GM18909 (cell line): ENCODE measurements at regions not wholly inside any gene's neighbourhood (a gene's known extent, or its start where the extent isn't known, plus 50 kb on each side); places are given as distances from the start of the nearest gene placed in this dataset.
"Not testable (repeated sequence)": the region's sequence is repeated elsewhere in the genome, so short reads cannot be mapped to it uniquely, and the experiment has no call there.

Experiments used
- ATAC-seq: cut with Tn5 transposase; IDR thresholded peaks from one replicate; pipeline ENCODE4 v1.9.1; 2021; ENCODE audit warnings: mild to moderate bottlenecking; ENCODE audit not compliant: unreplicated experiment, poor library complexity

DNA sequence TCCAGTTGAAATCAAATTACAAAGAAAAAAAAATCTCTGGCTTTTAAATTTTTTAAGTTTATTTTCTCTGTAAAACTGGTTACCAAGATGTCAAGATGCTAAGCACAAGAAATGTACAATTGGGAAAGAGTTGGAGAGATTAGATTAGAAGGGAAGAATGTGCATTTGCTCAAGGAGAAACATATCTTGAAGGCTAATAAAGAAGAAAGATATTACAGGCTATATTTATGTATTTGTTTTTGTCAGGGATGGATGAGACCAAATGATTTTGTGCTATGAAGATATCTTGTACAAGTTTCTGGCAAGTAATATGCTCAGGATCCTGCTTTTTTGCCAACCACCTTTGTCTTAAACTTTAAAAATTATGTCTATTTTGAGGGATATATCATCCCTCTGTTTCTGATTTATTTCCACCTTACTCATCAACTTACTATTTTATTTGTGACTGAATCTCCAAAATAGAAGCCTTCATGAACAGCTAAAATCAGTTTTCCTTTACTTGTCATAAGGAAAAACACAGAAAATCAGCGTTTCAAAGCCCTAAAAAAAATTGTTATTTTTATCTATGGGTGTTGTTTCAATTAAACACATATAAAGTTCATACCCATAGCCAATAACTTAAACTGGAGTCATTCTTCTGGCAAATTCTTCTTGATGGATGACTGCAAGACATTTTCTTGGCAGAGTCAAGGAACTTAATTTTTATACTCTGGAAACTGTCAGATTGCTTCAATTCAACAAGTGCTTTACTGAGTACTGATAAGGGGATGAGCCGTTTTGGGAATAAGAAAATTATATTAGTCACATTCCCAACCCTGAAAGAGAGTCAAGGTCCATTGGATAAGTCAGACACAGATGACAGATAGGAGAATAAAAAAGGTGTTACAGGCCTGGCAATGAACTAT is 141.8 kb downstream of the CTH start:
- no peak for ATAC-seq

DNA sequence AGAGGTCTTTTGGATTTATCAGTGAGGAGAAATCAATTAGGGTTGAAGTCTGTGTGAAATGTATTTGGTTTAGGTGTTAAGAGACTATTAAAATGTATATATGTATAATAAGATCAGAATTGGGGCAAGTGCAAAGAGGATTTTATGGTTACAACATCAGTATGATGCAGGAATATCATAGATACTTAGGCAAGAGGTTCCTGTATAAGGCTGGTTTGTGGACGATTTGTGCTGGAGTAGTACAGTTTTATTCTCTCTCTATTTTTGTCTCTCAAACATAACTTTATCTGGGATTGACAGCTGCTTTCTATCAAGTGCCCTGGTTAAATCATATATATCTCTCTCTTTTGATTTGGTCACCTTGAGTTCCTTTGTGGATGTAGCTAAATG is 142.5 kb downstream of the CTH start:
- ATAC-seq = no peak

DNA sequence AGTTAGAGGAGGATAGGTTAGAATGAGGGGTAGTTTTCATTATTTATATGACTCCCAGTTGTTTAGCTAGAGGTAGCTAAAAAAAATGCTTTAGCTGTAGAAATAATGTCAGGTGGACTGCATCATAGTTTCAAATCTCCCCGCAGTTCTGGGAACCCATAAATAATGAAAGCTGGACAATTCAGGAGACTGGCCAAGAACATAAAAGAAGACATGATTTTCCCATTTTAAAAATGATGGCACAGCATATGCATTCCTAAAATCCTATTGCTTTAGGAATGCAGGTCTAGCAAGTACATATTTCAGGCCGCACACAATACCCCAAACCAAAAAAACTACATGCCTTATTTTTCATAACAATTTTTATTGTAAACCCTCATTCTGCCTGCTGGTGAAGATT is 143.3 kb downstream of the CTH start:
- ATAC-seq = no peak

DNA sequence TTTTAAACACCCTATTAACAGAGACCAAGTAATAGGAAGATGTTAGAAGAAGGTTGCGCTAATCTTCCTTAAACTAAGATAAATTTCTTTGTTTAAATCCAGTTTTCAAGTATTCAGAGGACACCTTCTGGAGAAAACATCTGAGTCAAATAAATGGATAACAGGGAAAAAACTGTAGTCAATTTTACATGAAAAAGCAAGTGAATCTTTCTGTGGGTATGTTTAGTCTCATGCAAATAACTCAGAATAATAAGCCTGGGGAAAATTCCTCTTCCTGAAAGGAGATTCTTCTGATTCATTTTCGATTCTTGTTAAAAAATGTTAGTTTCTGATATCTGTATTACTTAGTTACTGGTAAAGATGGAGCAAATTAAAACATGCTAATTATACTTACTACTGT is 145.5 kb downstream of the CTH start:
- ATAC-seq = no peak

DNA sequence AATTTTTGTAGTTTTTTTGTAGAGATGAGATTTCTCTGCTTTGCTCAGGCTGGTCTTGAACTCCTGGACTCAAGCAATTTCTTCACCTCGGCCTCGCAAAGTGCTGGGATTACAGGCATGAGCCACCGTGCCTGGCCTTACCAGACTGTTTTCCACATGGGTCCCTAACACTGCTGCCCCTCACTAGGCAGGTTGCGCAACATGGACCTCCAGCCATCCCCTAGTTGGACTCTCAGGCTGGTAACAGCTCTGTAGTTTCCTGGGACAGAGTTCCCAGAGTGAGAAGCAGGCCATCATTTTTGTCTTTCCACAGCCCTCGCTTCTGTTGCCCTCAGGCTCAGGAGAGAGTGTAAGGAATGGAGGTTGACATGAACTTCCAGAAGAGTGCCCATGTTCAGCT is 156.1 kb downstream of the CTH start:
- no peak for ATAC-seq

DNA sequence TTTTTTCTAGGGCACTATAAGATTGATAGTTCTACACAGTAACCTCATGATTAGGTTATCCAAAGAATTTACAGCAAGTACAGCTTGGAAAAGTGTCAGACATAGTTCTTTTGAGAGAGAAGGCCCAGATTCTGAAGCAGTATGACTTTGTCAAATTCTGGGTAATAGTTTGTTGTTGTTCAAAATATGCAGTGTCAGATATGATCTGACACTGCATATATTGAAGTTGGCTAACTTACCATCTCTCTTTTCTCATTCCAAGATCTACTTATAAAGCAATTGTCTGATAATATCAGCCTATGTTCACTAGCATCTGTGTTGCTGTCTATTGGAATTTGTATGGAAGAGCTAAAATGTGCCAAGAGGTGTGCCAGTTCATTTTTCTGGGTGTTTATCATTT is 160.1 kb downstream of the CTH start:
- ATAC-seq = no peak

DNA sequence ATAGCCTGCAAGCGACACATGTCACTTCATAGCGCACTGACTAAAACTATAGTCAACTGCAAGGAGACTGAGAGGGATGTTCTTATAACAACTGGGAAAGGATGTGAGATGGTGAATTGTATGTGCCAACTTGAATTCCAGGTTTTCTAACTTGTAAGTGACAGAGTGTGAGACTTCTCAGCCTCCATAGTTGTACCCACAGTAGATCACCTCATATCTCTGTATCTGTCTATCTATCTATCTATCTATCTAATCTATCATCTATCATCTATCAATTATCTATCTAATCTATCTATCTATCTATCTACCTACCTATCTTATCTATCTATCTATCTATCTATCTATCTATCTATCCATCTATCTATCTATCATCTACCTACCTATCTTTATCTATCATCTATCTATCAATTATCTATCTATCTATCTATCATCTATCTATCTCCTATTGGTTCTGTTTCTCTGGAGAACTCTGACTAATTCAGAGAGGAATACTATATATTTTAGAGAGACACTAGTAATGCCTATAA is 162.3 kb downstream of the CTH start:
- no peak for ATAC-seq

DNA sequence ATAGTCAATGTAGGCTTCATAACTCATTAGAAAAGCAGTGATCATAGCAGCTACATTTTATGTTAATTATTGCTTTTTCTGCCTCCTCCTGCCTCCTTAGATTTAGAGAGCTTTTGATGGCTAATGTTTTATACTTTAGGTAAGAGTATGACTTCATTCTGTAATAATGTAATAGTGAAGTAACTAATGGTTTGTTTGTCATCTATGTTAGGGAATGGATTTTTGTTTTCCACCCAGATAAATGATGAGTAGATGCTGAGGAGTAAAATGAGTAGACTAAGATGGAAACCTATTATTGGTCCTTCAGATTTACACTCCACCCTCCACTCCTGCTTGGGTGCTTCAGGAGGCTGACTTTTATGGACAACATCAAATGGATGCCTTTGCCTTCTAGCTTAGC is 170.6 kb downstream of the CTH start:
- ATAC-seq = no peak

DNA sequence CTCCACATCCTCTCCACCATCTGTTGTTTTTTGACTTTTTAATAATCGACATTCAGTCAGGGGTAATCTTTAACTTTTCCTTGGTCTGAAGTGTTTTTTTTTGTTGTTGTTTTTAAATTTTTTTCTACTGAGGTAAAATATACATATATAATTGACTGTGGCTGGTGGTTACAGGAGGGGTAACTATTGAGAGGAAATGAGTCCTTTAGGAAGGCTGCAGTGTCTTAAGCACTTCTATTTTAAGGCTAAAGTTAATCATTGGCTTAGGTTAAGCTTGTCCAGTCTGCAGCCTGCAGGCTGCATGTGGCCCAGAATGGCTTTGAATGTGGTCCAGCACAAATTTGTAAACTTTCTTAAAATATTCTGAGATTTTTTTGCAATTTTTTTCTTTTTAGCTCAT is 172.5 kb downstream of the CTH start:
- ATAC-seq = peak; percentile 100

DNA sequence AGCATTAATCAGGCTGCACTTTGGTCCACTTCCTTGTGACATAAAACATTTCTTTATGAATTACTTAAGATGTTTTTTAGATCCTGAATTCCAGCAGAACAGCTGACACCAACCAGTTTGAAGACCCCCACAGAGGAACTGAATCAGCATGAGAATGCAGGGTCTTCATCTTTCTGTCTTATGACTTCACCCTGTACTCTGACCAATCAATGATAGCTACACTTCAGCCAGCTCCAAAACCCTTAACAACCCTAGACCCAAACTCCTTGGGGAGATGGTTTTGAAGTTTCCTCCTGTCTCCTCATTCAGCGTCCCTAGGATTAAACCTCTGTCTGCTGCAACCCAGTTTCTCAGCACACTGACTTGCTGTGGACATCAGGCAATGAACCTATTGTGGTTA is 175.0 kb downstream of the CTH start:
- no peak for ATAC-seq

DNA sequence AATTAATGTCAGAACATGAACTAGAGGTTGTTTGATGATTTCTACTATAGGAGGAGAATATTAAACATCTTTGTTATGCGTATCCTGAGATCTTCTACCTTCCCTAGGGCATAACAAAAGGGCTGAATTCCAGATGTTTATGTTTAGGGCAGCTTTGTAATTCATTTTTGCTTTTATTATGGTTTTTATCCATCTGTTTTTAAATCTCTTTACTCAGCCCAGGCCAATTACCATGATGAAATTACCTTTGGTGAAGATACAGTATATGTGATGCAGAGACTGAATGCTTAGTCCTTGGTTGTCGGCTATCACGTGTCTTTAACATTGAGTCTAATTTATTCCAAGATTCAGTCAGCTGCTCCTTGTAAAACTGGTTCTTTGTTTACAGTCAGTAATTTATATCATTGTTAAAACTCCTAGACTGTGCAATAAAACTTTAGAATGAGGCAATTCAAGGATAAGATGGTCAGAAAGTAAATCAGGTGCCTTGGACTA is 176.9 kb downstream of the CTH start:
- no peak for ATAC-seq

DNA sequence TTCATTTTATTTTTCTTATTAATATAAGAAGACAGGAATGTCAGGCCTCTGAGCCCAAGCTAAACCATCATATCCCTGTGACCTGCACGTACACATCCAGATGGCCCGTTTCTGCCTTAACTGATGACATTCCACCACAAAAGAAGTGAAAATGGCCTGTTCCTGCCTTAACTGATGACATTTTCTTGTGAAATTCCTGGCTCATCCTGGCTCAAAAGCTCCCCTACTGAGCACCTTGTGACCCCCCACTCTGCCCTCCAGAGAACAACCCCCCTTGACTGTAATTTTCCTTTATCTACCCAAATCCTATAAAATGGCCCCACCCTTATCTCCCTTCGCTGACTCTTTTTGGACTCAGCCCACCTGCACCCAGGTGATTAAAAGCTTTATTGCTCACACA is 182.5 kb downstream of the CTH start:
- not testable (repeated sequence) for ATAC-seq

DNA sequence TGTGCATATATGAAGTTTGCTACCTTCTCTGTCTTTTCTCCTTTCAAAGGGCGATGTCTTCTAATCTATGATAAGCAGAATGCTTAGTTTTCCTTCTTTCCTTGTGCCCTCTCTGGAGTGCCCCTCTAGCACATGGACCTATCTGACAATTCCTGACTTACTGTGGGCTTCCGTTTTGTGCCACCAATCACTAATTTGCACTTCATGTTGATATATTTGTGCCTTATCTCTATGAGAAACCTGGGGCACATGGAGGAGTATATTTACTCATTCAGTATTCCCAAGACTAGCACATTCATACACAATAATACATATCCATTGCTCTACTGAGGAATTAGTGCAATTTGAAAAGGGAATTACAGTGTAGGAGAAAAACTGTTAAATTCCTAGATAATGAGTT is 197.7 kb downstream of the CTH start:
- ATAC-seq = no peak

DNA sequence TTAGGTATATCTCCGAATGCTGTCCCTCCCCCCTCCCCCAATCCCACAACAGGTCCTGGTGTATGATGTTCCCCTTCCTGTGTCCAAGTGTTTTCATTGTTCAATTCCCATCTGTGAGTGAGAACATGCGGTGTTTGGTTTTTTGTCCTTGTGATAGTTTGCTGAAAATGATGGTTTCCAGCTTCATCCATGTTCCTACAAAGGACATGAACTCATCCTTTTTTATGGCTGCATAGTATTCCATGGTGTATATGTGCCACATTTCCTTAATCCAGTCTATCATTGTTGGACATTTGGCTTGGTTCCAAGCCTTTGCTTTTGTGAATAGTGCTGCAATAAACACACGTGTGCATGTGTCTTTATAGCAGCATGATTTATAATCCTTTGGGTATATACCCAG is 199.1 kb downstream of the CTH start:
- not testable (repeated sequence) for ATAC-seq

DNA sequence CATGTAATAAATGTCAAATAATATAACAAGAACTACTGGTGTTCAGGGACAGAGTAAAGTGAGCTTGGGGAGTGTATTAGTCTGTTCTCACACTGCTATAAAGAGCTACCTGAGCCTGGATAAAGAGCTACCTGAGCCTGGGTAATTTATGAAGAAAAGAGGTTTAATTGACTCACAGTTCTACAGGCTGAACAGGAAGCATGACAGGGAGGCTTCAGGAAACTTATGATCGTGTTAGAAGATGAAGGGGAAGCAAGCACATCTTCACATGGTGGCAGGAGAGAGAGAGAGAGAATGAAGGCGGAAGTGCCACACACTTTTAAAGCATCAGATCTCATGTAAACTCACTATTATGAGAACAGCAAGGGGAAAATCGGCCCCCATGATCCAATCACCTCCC is 205.9 kb downstream of the CTH start:
- no peak for ATAC-seq

DNA sequence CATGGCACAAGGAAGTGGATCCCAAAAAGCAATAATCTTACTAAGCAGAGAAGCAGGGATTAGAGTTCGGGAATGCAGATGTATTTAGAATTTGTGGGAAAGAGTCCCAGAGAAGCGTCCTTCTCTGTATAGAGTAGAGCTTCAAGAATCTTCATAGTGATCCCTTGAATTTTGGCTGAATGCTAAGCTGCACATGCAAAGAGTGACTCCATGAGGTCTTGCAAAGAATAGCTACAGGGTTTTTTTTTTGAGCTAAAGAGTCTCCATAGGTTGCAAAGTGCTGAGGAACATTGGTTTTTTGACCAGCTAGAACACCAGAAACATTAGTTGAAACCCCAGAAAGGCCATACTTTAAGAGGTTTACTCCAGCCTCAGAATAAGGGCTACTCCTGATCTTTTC is 206.7 kb downstream of the CTH start:
- no peak for ATAC-seq

DNA sequence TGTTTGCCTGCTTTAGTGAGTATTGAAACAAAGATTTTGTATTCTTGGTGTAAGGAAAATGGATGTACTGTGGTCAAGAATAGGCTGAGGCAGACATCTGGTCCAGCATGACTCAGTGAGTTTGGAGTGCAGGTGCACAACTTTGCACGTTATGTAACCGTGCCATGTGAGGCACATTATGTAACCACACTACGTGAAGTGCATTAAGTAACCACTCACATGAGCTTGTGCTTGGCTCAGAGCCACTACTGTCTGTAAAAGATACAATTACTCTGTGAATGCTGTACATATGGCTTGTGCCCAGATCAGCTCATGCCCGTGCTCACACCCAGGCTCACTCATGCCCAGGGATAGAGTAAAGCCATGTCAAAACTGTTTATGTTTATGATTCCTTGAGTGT is 216.8 kb downstream of the CTH start:
- no peak for ATAC-seq

DNA sequence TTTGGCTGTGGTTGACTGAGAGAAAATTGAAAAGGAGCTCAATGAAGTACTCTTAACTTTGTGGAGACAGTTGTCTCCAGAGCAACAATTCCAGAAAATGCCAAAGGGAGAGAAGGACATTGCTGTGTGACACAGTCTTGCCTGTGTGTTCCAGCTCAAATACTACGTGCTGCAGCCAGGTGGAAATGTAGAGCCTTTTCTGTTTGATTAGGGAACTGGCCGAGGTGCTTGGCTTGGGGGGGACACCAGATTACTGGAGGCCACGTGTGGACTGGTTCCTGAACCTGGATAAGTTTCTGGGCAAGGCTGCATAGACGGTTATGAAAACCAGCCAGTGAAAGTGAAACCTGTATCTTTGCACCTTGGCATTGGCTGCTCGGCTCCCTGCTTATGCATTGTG is 217.9 kb downstream of the CTH start:
- ATAC-seq = no peak

DNA sequence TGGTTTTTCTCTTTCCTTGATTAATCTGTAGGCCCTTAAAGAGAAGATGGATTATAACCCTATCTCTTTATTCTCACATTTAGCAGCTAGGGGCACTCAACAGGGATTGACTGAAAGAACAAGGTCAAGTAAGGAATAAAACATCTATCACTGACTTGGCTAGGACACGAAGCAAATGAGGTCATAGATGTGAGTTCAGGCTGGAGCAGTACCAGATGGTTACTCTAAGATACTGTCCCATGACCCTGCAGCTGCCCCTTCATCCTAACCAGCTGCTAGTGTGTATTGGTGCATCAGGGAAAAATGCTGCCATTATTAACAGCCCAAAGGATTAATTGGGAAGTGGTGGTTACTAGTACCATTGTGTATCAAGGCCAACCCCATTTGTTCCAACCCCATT is 221.9 kb downstream of the CTH start:
- no peak for ATAC-seq

DNA sequence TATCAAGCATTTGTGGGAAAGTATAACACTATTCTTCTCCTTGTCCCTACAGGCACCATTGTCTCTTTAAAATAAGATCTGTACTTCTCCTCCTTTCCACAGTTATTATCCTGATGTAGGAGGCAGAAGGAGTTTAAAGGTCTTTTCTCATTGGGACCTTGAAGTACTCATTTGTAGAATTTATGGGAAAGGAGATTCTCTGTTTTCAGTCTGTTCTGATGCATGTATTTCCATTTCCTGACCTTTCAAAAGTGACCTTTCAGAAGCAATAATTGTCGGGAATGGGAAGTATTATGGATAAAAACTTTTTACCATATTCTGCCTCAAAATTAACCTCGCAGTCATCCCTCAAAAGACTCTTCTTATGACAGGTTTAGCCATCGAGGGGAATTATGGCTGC is 224.8 kb downstream of the CTH start:
- ATAC-seq = no peak

DNA sequence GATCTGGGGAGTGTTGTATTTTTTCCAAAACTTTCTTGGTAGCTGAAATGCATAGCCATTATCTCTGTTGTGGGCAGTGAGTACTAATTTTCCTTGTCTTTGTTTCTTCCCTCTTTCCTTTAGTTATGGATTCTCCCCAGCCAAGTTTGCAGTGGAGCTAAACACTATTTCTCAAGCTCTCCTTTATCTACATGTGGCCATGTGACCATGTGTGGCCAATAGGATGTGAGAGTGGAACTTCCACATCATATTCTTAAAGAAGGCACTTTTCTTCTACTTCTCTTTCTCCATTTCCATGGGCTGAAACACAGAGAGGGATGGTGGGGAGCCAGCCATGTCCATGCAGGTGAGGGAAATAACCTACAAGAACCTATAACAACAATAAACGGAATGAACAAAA is 230.8 kb downstream of the CTH start:
- ATAC-seq = no peak

DNA sequence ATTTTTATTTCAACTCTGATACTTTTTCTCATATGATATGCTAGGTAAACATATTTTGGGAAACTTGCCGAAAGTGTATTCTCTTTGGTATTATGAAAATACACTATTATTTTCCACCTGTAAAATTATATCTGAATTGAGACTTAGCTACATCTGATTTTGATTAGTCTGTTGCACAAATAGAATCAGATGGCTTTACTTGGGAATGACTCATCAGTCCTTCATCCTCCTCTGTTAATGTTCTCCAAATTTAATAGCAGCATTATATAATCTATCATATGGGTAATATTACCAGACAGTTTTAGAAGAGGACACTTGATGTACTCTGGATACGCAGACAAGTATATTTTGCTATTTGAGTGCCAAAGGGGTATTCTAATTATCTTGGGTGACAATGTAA is 245.3 kb downstream of the CTH start:
- no peak for ATAC-seq
